COLO829 (cell line): ENCODE measurements at regions not wholly inside any gene's neighbourhood (a gene's known extent, or its start where the extent isn't known, plus 50 kb on each side); places are given as distances from the start of the nearest gene placed in this dataset.
"Not testable (repeated sequence)": the region's sequence is repeated elsewhere in the genome, so short reads cannot be mapped to it uniquely, and the experiment has no call there.

Experiments
- DNase-seq: peaks from one replicate; pipeline ENCODE4 v3.0.0; 2012; ENCODE audit warnings: low spot score

GRCh38 chr6:86609549-86610388 lies 327.6 kb upstream of the HTR1E start:
- no peak for DNase-seq

GRCh38 chr6:86603364-86603763 lies 334.0 kb upstream of the HTR1E start:
- not testable (repeated sequence) for DNase-seq

GRCh38 chr6:86602093-86602492 lies 335.2 kb upstream of the HTR1E start:
- not testable (repeated sequence) for DNase-seq

- DNase-seq = not testable (repeated sequence)
These were observed 338.4 kb upstream of the HTR1E start for GRCh38 chr6:86598969-86599368.

- DNase-seq = no peak
These were observed 341.7 kb upstream of the HTR1E start for GRCh38 chr6:86595641-86596040.

- DNase-seq = no peak
These were observed 351.1 kb upstream of the HTR1E start for GRCh38 chr6:86586195-86586594.

GRCh38 chr6:86581833-86582232 lies 355.5 kb upstream of the HTR1E start:
- no peak for DNase-seq

GRCh38 chr6:86563197-86563596 lies 374.1 kb upstream of the HTR1E start:
- DNase-seq = no peak

- DNase-seq = no peak
These were observed 379.0 kb upstream of the HTR1E start for GRCh38 chr6:86558318-86558717.

- no peak for DNase-seq
These were observed 400.0 kb upstream of the HTR1E start for GRCh38 chr6:86537292-86537861.

GRCh38 chr6:86536121-86536520 lies 401.2 kb upstream of the HTR1E start:
- DNase-seq = no peak

- DNase-seq = no peak
These were observed 402.2 kb upstream of the HTR1E start for GRCh38 chr6:86535100-86535499.

- no peak for DNase-seq
These were observed 407.7 kb upstream of the HTR1E start for GRCh38 chr6:86529635-86530034.

- no peak for DNase-seq
These were observed 411.1 kb upstream of the HTR1E start for GRCh38 chr6:86526238-86526637.

- DNase-seq = no peak
These were observed 421.2 kb upstream of the HTR1E start for GRCh38 chr6:86516087-86516486.

- no peak for DNase-seq
These were observed 425.4 kb upstream of the HTR1E start for GRCh38 chr6:86511962-86512361.

- no peak for DNase-seq
These were observed 429.1 kb upstream of the HTR1E start for GRCh38 chr6:86508230-86508629.

GRCh38 chr6:86502497-86502896 lies 434.8 kb upstream of the HTR1E start:
- no peak for DNase-seq

- DNase-seq = no peak
These were observed 437.3 kb upstream of the HTR1E start for GRCh38 chr6:86500035-86500434.

- not testable (repeated sequence) for DNase-seq
These were observed 448.3 kb upstream of the HTR1E start for GRCh38 chr6:86489042-86489441.

- no peak for DNase-seq
These were observed 449.6 kb upstream of the HTR1E start for GRCh38 chr6:86487660-86488221.

- DNase-seq = not testable (repeated sequence)
These were observed 459.0 kb upstream of the HTR1E start for GRCh38 chr6:86478316-86478715.

- DNase-seq = no peak
These were observed 459.7 kb upstream of the HTR1E start for GRCh38 chr6:86477500-86478148.
